Dendritic cell treated with granulocyte-macrophage colony-stimulating factor and Interleukin-4, amounts not matched to agents 40 ng/mL and 50 ng/mL, for 4 days (primary cell): ENCODE measurements at regions not wholly inside any gene's neighbourhood (a gene's known extent, or its start where the extent isn't known, plus 50 kb on each side); places are given as distances from the start of the nearest gene placed in this dataset.

ENCODE experiments used
- H3K27ac Mint-ChIP-seq: one replicate; pipeline ENCODE4 v1.8.0; 2022; ENCODE audit warnings: mild to moderate bottlenecking, mixed read lengths
- H3K27me3 Mint-ChIP-seq: one replicate; pipeline ENCODE4 v1.8.0; 2022; ENCODE audit warnings: mild to moderate bottlenecking, mixed read lengths
- H3K36me3 Mint-ChIP-seq: one replicate; pipeline ENCODE4 v1.8.0; 2022; ENCODE audit warnings: low read depth, mixed read lengths
- H3K4me1 Mint-ChIP-seq: one replicate; pipeline ENCODE4 v1.8.0; 2022; ENCODE audit warnings: low read depth, mixed read lengths
- H3K4me3 Mint-ChIP-seq: one replicate; pipeline ENCODE4 v1.8.0; 2022; ENCODE audit warnings: mild to moderate bottlenecking, moderate library complexity, mixed read lengths
- H3K9me3 Mint-ChIP-seq: one replicate; pipeline ENCODE4 v1.8.0; 2022; ENCODE audit warnings: mixed read lengths
- intact Hi-C: fragments of 100-400 bp; cut with micrococcal nuclease; formaldehyde crosslinking; loops from one replicate; pipeline ENCODE4 v1.15.0; 2022

DNA sequence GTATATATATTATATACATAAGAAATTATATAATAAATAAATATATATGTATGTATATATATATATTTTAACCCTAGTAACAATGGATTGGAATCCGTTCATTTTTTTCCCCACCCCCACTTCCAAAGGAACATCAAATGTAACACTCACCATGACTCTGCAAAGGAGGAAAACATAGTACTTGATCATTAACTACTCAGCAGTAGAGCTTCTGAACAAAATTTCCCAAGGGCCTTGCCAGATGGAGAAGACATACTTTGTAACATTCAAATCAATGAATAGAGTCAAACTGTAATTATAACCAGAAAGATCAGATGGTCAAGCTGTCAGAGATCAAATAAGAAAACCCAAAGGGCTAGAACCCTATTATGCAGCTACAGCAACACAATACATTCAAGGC lies 126.0 kb upstream of the CNTN1 start:
- H3K27me3 Mint-ChIP-seq, result no peaks in the 10 kb centered on the region
- no peaks in the 10 kb centered on the region for H3K36me3 Mint-ChIP-seq
- H3K4me3 Mint-ChIP-seq, result no peak overlapping the region
- intact Hi-C loops, result no loop called here
- no peaks in the 10 kb centered on the region for H3K4me1 Mint-ChIP-seq
- peaks cover 9% of the 10 kb centered on the region for H3K9me3 Mint-ChIP-seq
- no peak overlapping the region for H3K27ac Mint-ChIP-seq

DNA sequence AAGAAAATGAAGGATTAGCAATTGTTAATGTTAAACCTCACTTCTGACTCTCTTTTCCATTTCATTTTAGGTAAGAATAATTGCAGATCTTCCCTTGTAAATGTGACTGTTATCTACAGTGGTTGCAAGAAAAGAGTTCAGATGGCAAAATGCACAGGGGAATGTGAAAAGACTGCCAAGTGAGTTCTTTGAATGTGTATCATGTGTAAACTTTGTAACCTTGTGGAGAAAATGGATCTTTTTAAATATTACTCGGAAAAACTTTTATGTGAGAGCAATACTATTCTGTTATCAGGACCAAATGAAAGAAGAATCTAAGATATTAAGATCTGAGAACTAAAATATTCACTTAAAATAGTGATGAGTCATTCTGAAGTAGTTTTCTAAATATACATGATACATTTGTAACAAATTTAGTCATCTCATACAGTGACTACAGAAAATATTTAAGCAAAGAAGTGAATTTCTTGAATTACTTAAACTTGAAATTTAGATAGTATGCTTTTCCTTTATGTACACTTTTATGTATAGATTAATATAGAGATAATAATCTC lies 122.5 kb upstream of the CNTN1 start:
- no peaks in the 10 kb centered on the region for H3K4me1 Mint-ChIP-seq
- no peak overlapping the region for H3K4me3 Mint-ChIP-seq
- H3K27ac Mint-ChIP-seq, result no peak overlapping the region
- no peaks in the 10 kb centered on the region for H3K27me3 Mint-ChIP-seq
- intact Hi-C loops, result no loop called here
- no peaks in the 10 kb centered on the region for H3K36me3 Mint-ChIP-seq
- peaks cover 10% of the 10 kb centered on the region for H3K9me3 Mint-ChIP-seq

DNA sequence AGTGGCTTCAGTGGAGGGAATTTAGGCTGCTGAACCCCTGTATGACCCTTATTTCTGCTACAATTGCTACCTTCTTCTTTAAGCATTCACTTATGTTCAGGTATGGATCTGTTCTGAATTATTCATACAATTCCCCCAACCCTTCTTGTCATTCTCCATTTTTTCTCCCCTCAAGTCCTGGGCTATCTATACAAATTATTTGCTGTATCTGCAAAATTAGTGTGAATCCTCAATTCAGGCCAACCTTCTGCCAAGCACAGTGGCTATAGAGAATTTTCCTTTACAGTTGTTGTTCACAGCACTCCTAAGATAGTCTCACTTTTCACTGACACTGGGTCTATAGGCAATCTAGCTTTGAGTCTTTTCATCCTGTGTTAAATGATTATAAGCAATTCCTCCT lies 119.2 kb upstream of the CNTN1 start:
- Mint-ChIP-seq H3K4me3 (no peak overlapping the region), H3K4me1 (no peaks in the 10 kb centered on the region), H3K27ac (no peak overlapping the region), H3K36me3 (no peaks in the 10 kb centered on the region), H3K9me3 (peaks cover 15% of the 10 kb centered on the region), H3K27me3 (no peaks in the 10 kb centered on the region)
- intact Hi-C loops, result no loop called here

DNA sequence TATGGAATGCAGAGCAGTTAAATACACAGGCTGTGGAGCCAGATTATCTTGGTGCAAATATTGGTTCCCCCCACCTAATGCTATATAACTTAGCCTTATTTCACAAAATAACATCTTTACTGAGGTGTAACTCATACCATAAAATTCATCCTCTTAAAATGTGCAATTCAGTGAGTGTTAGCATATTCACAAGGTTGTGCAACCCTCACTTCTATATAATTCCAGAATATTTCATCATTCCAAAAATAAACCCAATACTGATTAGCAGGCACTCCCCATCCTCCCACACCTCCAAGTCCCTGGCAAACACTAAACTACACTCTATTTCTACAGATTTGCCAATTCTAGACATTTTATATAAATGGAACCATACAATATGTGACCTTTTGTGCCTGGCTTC lies 116.3 kb upstream of the CNTN1 start:
- Mint-ChIP-seq H3K36me3 (no peaks in the 10 kb centered on the region), H3K27me3 (no peaks in the 10 kb centered on the region), H3K4me1 (no peaks in the 10 kb centered on the region), H3K9me3 (peaks cover 26% of the 10 kb centered on the region), H3K4me3 (no peak overlapping the region), H3K27ac (no peak overlapping the region)
- intact Hi-C loops, result no loop called here

DNA sequence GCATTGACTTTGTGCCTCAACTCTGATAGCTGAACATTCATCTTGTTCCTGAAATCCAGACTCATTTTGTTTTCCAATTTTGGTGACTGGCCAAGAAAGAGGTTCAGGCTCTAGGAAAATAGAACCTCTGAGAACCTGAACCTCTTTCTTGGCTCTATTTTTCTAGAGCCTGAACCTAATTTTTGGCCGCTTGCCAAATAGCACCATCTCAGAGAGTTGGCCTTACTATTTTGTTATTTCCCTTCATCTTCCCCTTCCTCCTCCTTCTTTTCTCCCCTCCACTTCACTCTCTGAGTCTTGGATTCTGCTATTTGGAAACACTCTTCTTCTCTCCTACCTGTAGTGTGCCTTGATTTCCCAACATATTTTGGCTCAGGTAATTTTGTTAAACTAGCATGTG lies 114.4 kb upstream of the CNTN1 start:
- no peaks in the 10 kb centered on the region for H3K27me3 Mint-ChIP-seq
- H3K4me1 Mint-ChIP-seq, result no peaks in the 10 kb centered on the region
- no peak overlapping the region for H3K4me3 Mint-ChIP-seq
- peaks cover 37% of the 10 kb centered on the region for H3K9me3 Mint-ChIP-seq
- intact Hi-C loops, result no loop called here
- H3K27ac Mint-ChIP-seq, result no peak overlapping the region
- H3K36me3 Mint-ChIP-seq, result no peaks in the 10 kb centered on the region

DNA sequence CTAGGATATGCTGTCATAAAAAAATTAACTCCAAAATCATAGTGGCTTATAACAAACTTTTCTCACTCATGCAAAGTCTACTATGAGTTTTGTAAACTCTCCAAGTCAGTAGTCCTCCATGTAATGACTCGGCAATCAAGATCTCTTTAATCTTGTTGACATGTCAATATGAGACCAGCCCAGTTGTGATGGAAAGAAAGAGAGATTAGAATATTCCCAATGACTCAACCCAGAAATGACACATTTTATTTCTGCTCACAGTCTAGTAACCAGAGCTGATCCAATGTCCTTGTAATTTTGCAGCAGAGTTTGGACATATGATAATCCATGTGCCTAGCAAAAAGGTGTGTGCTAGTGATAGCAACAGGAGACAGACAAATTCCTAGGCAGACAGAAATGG lies 112.6 kb upstream of the CNTN1 start:
- peaks cover 37% of the 10 kb centered on the region for H3K9me3 Mint-ChIP-seq
- no peak overlapping the region for H3K27ac Mint-ChIP-seq
- no peaks in the 10 kb centered on the region for H3K27me3 Mint-ChIP-seq
- intact Hi-C loops, result no loop called here
- H3K4me1 Mint-ChIP-seq, result no peaks in the 10 kb centered on the region
- H3K4me3 Mint-ChIP-seq, result no peak overlapping the region
- no peaks in the 10 kb centered on the region for H3K36me3 Mint-ChIP-seq

DNA sequence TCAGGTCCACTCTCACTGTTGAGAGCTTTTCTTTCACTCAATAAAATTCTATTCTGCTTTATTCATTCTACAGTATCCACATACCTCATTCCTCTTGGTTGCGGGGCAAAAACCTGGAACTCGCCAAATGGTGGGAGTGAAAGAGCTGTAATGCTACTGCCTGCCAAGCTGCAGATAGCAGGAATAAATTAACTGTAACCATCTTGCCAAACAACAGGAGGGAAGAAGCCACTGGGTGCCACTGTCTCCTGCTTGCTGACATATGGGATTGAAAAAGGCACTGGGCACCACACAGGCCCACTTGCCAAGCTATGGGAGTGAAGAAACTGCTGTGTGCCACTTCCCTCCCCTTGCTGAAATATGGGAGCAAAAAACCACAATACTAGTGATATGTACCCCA lies 111.9 kb upstream of the CNTN1 start:
- H3K27me3 Mint-ChIP-seq, result no peaks in the 10 kb centered on the region
- H3K27ac Mint-ChIP-seq, result no peak overlapping the region
- H3K4me1 Mint-ChIP-seq, result no peaks in the 10 kb centered on the region
- peaks cover 37% of the 10 kb centered on the region for H3K9me3 Mint-ChIP-seq
- intact Hi-C loops, result no loop called here
- H3K4me3 Mint-ChIP-seq, result no peak overlapping the region
- no peaks in the 10 kb centered on the region for H3K36me3 Mint-ChIP-seq

DNA sequence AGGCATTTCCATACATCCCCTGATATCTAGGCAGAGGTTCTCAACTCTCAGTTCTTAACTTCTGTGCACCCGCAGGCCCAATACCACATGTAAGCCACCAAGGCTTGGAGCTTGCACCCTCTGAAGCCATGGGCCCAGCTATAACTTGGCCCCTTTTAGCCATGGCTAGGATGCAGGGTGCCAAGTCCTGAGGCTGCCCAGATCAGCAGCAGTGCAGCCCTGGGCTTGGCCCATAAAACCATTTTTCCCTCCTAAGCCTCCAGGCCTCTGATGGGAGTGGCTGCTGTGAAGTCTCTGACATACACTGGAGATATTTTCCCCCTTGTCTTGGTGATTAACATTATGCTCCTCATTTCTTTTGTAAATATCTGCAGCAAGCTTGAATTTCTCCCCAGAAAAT lies 110.3 kb upstream of the CNTN1 start:
- Mint-ChIP-seq H3K27me3 (no peaks in the 10 kb centered on the region), H3K36me3 (no peaks in the 10 kb centered on the region), H3K9me3 (peaks cover 37% of the 10 kb centered on the region), H3K4me1 (no peaks in the 10 kb centered on the region), H3K4me3 (no peak overlapping the region), H3K27ac (no peak overlapping the region)
- intact Hi-C loops, result no loop called here

DNA sequence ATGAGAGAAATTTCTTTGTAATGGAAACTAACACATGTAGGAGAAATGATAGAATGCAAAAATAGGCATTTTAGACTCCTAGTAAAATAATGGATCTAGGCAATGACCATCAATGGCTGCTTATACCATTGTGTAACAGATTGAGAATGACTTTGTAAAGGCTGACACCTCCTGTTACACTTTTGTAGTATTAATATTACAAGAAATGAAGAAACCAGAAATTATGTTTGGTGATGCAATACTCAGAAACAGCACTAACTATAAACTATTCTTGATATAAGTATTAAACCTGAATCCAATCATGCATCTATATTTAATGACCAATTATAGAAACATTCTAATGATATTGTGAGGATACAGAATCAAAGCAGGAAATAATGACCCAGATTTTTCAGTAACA lies 108.5 kb upstream of the CNTN1 start:
- Mint-ChIP-seq H3K4me3 (no peak overlapping the region), H3K9me3 (peaks cover 31% of the 10 kb centered on the region), H3K27me3 (no peaks in the 10 kb centered on the region), H3K4me1 (no peaks in the 10 kb centered on the region), H3K36me3 (no peaks in the 10 kb centered on the region), H3K27ac (no peak overlapping the region)
- intact Hi-C loops, result no loop called here

DNA sequence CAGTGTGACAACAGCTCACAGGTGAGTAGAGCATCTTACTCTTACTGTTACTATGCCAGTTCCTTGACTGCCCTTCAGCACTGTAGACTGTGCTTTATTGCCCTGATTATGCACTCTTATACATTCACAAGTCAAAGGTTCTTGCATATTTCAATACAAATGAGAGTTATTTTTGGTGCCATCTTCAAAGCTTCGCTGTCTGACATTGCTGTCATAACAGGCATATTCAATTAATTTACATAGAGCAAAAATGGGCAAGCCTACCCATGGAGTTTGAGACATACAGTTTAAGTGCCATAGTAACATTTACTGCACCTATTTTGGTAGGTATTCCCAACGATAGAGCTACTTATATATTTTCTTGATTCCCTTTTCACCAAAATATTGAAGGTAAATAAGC lies 107.5 kb upstream of the CNTN1 start:
- peaks cover 40% of the 10 kb centered on the region for H3K9me3 Mint-ChIP-seq
- H3K4me3 Mint-ChIP-seq, result no peak overlapping the region
- no peaks in the 10 kb centered on the region for H3K36me3 Mint-ChIP-seq
- H3K4me1 Mint-ChIP-seq, result no peaks in the 10 kb centered on the region
- no peaks in the 10 kb centered on the region for H3K27me3 Mint-ChIP-seq
- intact Hi-C loops, result no loop called here
- no peak overlapping the region for H3K27ac Mint-ChIP-seq

DNA sequence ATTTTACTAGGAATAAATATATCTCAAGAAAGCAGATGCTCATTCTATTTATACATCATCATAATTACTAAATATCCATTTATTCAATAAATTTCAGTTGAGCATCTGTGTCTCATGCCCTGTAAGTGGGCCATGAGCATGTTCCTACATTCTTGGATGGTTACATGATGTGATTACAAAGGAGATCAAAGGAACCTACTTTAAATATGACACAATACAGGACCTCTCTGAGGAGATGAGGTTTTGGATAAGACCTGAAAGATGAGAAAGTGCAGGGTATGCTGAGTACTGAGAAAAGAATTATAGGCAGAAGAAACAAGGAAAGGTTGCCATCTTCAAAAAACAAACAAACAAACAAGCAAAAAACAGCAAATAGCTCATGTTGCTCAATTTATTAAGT lies 105.4 kb upstream of the CNTN1 start:
- Mint-ChIP-seq H3K27ac (no peak overlapping the region), H3K9me3 (peaks cover 31% of the 10 kb centered on the region), H3K4me1 (no peaks in the 10 kb centered on the region), H3K36me3 (no peaks in the 10 kb centered on the region), H3K27me3 (no peaks in the 10 kb centered on the region), H3K4me3 (no peak overlapping the region)
- intact Hi-C loops, result no loop called here

DNA sequence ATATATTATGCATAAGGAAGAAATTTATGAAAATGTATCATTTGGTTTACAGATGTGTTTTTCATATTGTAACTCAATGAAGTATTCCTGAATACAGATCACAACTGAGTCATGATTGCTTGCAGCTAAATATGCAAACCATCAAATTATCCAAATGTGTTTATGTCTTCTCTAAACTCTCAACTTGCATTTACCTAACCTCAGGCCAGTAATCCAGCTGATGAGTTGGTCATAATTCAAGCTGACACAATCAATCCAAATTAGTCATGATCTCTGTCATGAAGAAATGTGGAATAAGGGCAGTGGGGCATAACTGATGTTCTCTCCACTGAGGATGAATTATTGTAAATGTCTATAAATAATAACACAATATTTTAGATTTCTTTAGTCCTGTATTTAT lies 104.8 kb upstream of the CNTN1 start:
- H3K4me3 Mint-ChIP-seq, result no peak overlapping the region
- peaks cover 26% of the 10 kb centered on the region for H3K9me3 Mint-ChIP-seq
- no peaks in the 10 kb centered on the region for H3K27me3 Mint-ChIP-seq
- H3K36me3 Mint-ChIP-seq, result no peaks in the 10 kb centered on the region
- H3K4me1 Mint-ChIP-seq, result no peaks in the 10 kb centered on the region
- intact Hi-C loops, result no loop called here
- H3K27ac Mint-ChIP-seq, result no peak overlapping the region

DNA sequence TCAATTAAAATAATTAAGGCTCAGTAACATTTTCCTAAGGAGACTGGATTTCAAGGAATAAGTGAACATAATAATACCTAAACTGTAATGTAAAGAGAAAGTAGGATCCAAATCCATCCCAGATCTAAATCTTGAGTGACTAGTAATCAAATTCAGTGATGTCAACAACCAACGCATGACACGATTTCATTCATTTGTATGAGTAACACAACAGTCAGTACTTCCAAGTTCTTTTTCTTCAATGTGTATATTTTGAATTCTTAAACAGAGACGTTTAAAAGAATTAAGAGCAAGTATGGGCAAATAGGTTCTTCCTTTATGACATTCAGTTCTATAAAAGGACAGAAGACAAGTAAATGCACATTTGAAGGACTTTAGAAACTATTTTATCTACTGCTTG lies 104.3 kb upstream of the CNTN1 start:
- no peak overlapping the region for H3K4me3 Mint-ChIP-seq
- intact Hi-C loops, result no loop called here

DNA sequence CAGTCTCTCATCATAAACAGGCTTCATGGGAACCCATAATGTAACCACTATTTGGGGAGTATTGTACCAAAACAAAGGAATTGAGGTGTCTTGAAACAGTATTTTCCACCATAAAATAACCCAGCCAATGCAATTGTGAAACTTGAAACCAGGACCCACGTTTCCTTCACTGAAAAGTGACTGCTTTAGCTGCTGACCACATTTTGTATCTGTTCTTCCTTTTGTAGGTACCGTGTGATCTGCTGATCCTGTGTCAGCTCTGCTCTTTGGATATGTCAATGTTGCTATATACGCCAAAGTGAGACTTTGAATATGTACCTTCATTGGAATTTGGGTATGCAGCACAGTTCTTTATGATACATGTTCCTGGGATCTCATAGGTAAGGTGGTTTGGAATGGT lies 95.1 kb upstream of the CNTN1 start:
- intact Hi-C loops, result no loop called here
- no peaks in the 10 kb centered on the region for H3K27me3 Mint-ChIP-seq
- peaks cover 11% of the 10 kb centered on the region for H3K9me3 Mint-ChIP-seq
- H3K4me1 Mint-ChIP-seq, result no peaks in the 10 kb centered on the region
- no peak overlapping the region for H3K4me3 Mint-ChIP-seq
- no peak overlapping the region for H3K27ac Mint-ChIP-seq
- H3K36me3 Mint-ChIP-seq, result no peaks in the 10 kb centered on the region

More for the DNA sequence above, 104.3 kb upstream of the CNTN1 start:
- Mint-ChIP-seq H3K36me3 (no peaks in the 10 kb centered on the region), H3K4me1 (no peaks in the 10 kb centered on the region), H3K27me3 (no peaks in the 10 kb centered on the region), H3K9me3 (peaks cover 26% of the 10 kb centered on the region), H3K27ac (no peak overlapping the region)

DNA sequence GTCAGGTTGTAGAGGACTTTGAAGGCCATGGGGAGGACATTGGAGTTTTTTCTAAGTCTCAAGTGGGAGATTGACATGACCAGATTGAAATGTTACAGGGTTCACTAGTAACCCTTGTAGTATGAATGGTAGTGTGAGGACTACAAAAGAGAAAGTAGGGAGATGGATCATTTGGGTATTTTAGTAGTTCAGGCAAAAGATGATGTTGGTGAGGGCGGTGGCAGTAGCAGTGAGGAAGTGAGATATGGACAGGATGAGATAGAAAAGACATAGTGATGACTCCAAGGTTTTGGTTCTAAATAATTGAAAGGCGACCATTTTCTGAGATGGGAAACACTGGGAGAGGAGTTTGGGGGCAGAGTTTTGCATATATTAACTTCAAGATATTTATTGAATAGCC lies 94.2 kb upstream of the CNTN1 start:
- Mint-ChIP-seq H3K4me3 (no peak overlapping the region), H3K27me3 (no peaks in the 10 kb centered on the region), H3K36me3 (no peaks in the 10 kb centered on the region), H3K9me3 (peaks cover 11% of the 10 kb centered on the region), H3K27ac (no peak overlapping the region), H3K4me1 (no peaks in the 10 kb centered on the region)
- intact Hi-C loops, result no loop called here
